ENCODE measurements at regions not wholly inside any gene's neighbourhood (a gene's known extent, or its start where the extent isn't known, plus 50 kb on each side); places are given as distances from the start of the nearest gene placed in this dataset.

DNA sequence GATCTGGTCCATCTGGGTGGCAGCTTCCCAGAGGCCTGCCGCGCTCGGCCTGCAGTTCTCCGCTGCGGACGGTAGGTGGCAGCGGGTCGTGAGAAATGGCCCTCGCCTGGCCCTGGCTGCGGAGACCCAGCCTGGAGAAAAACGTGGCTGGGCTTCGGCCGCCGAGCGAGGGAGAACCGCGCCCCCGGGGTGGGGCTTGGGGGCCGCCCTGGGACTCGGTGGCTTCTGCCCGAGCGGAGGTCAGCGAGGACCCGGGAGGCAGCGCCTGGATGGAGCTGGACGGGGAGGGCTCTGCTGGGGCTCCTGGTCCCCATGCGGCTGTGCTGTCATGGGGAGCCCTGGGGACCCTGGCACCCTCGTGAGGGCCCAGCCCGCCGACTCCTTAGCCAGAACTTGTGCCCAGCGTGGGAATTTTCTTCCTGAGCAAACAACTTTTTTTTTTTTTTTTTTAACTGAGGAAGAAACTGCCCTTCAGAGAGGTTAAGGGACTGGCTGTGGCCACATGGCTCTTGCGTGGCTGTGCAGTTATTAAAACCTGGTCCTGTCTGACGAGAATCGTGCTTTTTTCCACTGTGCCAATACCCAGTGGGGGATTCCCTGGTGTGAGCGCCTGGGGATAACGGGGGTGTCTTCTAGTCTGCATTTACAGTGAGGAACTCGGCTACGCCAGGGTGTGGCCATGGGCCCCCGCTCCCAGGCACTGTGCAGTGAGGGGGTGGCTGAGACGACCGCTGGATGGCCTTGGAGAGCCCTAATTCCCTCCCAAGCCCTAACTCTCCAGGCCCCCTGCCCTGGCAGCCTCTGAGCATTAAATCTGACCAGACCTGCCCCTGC, 535.6 kb downstream of the INSC start (continued):
- no peak for TF ChIP-seq U2AF2 (optimal IDR thresholded peaks at IDR 0.05; ENCODE audit: low read depth, low read length)
- peak; percentile 41; the same call in 1 of the 2 replicates for TF ChIP-seq ESRRA (IDR thresholded peaks at IDR 0.05; ENCODE audit: borderline replicate concordance, low read depth)
- no peak for TF ChIP-seq MCM5 (IDR thresholded peaks at IDR 0.05; ENCODE audit: low read depth)
- peak; percentile 82 to 89 for TF ChIP-seq RAD21 (CRISPR knock-in tag; conservative IDR thresholded peaks at IDR 0.05 in 1 of 2, IDR thresholded peaks at IDR 0.05 in 1 of 2)
- TF ChIP-seq PHB (CRISPR knock-in tag; IDR thresholded peaks at IDR 0.05): no peak
- TF ChIP-seq HMGN3 (IDR thresholded peaks at IDR 0.05; ENCODE audit: borderline replicate concordance, extremely low read depth, insufficient read length, low read depth, low read length): peak; percentile 94
- TF ChIP-seq FOXK2 (conservative IDR thresholded peaks at IDR 0.05 in 1 of 2, IDR thresholded peaks at IDR 0.05 in 1 of 2; ENCODE audit: low read depth in 2 of 2): no peak
- peak; percentile 18; the same call in 1 of the 2 replicates for TF ChIP-seq ZNF41 (CRISPR knock-in tag; conservative IDR thresholded peaks at IDR 0.05)
- TF ChIP-seq KLF16 (IDR thresholded peaks at IDR 0.05): peak; percentile 43; the same call in 1 of the 2 replicates
- TF ChIP-seq, protein P1, sequence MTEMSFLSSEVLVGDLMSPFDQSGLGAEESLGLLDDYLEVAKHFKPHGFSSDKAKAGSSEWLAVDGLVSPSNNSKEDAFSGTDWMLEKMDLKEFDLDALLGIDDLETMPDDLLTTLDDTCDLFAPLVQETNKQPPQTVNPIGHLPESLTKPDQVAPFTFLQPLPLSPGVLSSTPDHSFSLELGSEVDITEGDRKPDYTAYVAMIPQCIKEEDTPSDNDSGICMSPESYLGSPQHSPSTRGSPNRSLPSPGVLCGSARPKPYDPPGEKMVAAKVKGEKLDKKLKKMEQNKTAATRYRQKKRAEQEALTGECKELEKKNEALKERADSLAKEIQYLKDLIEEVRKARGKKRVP (CRISPR knock-in tag; IDR thresholded peaks at IDR 0.05): no peak
- peak; percentile 53; the same call in 1 of the 2 replicates for TF ChIP-seq CXXC5 (CRISPR knock-in tag; IDR thresholded peaks at IDR 0.05)
- TF ChIP-seq CCNT2 (IDR thresholded peaks at IDR 0.05; ENCODE audit: borderline replicate concordance, extremely low read depth, insufficient read length, low read depth, low read length): peak; percentile 92
- TF ChIP-seq SIN3A (IDR thresholded peaks at IDR 0.05; ENCODE audit: borderline replicate concordance in 2 of 2, control insufficient read depth in 1 of 2, low read depth in 2 of 2, low read length in 2 of 2): peak in 1 of 2 experiments; percentile 28; a peak in 1 of 4 replicates
- no peak for TF ChIP-seq DNMT1 (IDR thresholded peaks at IDR 0.05)
- no peak for TF ChIP-seq TOE1 (IDR thresholded peaks at IDR 0.05; ENCODE audit: borderline replicate concordance)
- no peak for TF ChIP-seq TOE1 (CRISPR knock-in tag; IDR thresholded peaks at IDR 0.05; ENCODE audit: borderline replicate concordance, low read depth)
- TF ChIP-seq MCM7 (IDR thresholded peaks at IDR 0.05): no peak
- TF ChIP-seq TEAD4 (IDR thresholded peaks at IDR 0.05; ENCODE audit: low read length): 0 out of 2 replicates have a peak, but pooled peaks have one; percentile 15
- TF ChIP-seq TEAD4 (CRISPR knock-in tag; IDR thresholded peaks at IDR 0.05; ENCODE audit: borderline replicate concordance): no peak
- TF ChIP-seq, protein P2, sequence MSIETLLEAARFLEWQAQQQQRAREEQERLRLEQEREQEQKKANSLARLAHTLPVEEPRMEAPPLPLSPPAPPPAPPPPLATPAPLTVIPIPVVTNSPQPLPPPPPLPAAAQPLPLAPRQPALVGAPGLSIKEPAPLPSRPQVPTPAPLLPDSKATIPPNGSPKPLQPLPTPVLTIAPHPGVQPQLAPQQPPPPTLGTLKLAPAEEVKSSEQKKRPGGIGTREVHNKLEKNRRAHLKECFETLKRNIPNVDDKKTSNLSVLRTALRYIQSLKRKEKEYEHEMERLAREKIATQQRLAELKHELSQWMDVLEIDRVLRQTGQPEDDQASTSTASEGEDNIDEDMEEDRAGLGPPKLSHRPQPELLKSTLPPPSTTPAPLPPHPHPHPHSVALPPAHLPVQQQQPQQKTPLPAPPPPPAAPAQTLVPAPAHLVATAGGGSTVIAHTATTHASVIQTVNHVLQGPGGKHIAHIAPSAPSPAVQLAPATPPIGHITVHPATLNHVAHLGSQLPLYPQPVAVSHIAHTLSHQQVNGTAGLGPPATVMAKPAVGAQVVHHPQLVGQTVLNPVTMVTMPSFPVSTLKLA (conservative IDR thresholded peaks at IDR 0.05): peak in 1 of 2 experiments; percentile 57; a peak in 2 of 4 replicates
